ENCODE measurements at regions not wholly inside any gene's neighbourhood (a gene's known extent, or its start where the extent isn't known, plus 50 kb on each side); places are given as distances from the start of the nearest gene placed in this dataset.

- DNase-seq (ENCODE audit: low read depth in 2 of 2), result no peak
These were observed 366.2 kb upstream of the KITLG start for GRCh38 chr12:88946372-88946997.

GRCh38 chr12:88945051-88945732 is 364.9 kb upstream of the KITLG start:
- no peak for DNase-seq (ENCODE audit: low read depth in 2 of 2)

DNA sequence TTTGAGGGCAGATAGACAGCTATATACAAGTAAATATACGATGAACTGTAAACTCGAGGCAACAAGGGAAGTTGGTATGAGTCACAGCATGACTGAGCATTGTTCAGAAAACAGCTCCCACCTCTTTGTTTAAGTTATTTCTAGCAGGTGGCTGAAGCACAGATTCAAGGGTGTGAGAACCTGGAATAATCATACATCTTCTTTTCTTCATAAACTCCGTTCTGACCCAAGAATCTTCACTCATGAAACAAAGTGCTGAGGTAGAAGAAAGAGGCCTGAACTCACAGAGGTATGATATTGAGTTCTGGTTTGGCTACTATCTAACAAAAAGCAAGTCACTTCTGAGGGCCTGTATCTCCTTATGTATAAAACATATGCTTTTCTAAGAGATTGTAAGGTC is 364.1 kb upstream of the KITLG start:
- no peak for DNase-seq (ENCODE audit: low read depth in 2 of 2)

GRCh38 chr12:88940854-88941253 is 360.6 kb upstream of the KITLG start:
- no peak for DNase-seq (ENCODE audit: low read depth in 2 of 2)

DNA sequence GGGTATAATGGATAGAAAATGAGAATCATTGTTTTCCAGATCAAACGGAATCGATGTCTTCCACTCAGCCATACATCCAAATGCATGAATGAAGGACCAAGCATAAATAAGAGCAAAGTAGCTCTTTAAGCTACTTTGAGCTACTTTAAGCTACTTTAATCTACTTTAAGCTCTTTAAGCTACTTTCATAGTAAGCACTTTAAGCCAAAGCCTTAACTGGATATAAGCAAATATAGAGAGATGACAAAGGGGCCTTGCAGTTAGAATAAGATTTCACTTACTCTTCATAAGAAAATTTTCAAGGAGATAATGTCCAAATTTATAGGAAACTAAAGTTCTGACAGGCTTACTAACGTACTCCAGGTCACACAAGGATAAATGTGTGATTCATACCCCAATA is 355.6 kb upstream of the KITLG start:
- DNase-seq (ENCODE audit: low read depth in 2 of 2), result no peak

DNA sequence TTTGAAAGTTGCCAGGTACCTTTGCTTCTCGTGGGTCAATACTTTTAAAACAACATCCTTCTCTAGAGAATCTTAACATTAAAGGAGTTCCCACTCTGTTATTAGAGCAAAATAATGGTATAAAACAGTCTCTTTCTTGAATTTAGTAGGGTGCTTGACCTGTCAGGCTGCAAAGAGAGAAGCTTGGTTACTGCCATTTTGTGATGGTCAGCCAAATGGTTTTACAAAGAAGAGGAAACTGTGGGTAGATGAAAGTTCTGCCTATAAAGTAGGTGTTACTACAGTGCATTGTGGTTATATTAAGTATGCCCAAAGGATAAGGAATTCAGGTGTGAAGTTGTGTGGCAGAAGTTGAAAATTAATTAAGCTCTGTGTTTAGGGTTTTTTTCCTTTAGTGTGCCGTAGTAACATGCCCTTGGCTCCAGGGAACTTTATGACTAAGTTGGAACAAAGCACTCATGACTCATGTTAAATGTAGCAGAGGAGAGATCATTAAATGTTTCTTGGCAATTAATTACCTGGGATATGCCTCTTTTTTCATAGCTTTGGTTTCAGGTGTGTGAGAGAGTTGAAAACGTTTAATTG is 354.0 kb upstream of the KITLG start:
- no peak for DNase-seq (ENCODE audit: low read depth in 2 of 2)

- DNase-seq (ENCODE audit: low read depth in 2 of 2), result no peak
These were observed 352.2 kb upstream of the KITLG start for GRCh38 chr12:88932457-88932856.

DNA sequence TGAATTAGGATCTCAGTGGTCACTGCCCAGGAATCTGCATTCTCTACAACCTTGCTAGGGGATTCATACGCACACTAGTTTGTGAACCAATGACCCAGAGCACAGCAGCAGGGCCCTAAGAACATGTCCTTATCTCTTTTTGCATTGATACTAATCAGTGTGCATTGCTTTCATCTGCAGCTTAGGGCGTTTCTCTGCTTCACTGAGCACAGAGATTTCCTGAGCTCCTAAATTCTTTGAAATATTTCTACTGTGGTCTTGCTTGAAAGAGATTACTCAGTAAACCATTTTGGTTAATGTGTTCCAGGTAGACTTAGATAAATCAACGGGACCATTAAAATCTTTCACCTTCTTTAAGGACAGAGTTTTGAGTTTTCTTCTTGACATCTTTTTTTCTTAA is 351.3 kb upstream of the KITLG start:
- no peak for DNase-seq (ENCODE audit: low read depth in 2 of 2)

- no peak for DNase-seq (ENCODE audit: low read depth in 2 of 2)
These were observed 345.2 kb upstream of the KITLG start for GRCh38 chr12:88925454-88925853.

- DNase-seq (ENCODE audit: low read depth in 2 of 2), result no peak
These were observed 343.9 kb upstream of the KITLG start for GRCh38 chr12:88924162-88924561.

DNA sequence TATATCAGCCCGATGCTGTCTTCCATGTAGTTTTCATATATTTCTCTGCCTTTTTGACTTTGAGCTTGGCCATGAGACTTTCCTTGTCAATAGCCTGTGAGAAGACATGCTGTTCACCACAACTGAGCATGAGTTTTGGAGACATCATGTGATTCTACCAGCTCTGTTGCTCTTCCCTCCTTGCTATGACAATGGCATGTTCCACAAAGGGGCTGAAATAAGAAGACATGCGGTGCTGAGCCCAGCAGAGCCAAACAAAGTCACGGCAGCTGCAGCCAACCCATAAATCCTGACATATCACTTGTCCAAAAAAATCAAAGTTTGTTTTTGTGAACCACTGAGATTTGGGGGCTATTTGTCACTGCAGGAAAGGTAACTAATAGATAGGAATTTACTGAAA is 343.4 kb upstream of the KITLG start:
- no peak for DNase-seq (ENCODE audit: low read depth in 2 of 2)

DNA sequence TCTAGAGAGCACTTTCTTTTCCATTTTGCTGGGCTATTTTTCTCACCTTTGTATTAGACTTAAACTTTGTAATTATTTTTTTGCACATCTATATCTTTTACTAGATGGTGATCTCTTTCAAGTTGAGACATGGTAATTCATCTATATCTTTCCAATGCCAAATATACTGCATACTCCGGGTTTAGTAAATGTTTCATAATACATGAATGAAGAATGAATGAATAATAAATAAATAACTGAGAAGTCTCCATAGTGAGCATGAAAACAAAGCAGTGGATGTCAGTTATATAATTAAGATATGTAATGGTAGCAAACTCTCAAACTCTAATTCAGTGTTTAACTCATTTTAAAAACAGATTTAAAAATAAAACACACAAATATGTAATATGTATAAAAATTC is 342.5 kb upstream of the KITLG start:
- no peak for DNase-seq (ENCODE audit: low read depth in 2 of 2)

DNA sequence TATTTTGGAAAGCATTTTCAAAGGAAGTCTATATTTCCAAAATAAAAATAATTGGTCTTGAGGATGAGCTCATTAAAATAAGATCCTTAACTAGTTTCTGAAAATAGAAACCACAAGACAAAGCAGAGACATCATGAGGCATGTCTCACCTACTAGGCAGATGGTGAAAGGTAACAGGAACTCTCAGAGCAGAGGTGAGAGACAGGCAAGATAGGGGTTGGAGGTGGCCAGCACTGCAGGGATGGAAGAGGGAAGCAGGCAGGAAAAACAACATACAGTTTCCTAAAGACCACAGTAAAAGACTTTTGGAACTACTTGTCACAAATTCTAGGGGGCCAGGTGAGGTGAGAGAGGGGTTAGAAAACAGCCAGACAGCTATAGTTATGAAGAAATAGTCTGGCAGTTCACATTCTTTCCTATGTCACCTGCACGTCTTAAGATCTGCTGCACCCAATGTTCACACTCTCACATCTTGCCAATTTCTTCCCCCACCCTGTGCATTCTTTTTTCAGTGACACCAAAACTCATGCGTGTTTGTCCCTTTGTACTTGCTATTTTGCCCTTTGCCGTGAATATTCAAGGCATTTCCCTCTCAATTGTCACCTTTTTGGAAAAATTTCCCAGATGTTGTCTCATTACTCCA is 341.7 kb upstream of the KITLG start:
- no peak for DNase-seq (ENCODE audit: low read depth in 2 of 2)

GRCh38 chr12:88921434-88921833 is 341.2 kb upstream of the KITLG start:
- DNase-seq (ENCODE audit: low read depth in 2 of 2), result no peak

- no peak for DNase-seq (ENCODE audit: low read depth in 2 of 2)
These were observed 337.9 kb upstream of the KITLG start for GRCh38 chr12:88918161-88918560.

DNA sequence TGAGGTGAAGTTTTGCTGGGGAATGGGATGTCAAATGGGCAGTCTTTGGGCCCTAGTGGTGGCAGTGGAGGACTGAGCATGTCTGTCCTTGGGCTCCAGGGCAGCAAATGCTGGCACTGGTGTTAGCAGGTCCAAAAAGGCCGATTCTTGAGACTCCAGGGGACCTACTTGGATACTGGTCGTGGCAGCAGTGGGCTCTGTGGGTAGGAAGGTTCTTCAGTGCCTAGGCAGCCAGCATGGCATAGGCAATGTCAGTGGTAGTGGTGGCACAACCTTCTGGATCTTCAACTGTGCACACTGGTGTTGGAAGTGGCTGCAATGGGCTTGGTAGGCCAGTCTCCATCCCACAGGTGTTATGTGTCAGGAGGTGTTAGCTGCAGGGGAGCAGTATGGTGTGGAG is 334.7 kb upstream of the KITLG start:
- DNase-seq (ENCODE audit: low read depth in 2 of 2), result no peak

DNA sequence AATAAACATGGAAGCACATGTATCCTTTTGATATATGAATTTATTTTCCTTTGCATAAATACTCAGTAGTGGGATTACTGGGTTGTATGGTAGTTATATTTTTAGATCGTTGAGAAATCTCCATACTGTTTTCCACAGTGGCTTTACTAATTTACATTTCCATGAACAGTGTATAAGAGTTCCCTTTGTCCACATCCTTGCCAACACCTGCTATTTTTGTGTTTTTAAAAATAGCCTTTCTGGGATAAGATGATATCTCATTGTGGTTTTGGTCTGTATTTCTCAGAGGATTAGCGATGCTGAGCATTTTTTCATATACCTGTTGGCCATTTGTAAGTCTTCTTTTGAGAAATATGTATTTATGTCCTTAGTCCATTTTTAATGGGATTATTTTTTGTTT is 329.2 kb upstream of the KITLG start:
- no peak for DNase-seq (ENCODE audit: low read depth in 2 of 2)

GRCh38 chr12:88908345-88908744 is 328.1 kb upstream of the KITLG start:
- DNase-seq (ENCODE audit: low read depth in 2 of 2), result no peak

DNA sequence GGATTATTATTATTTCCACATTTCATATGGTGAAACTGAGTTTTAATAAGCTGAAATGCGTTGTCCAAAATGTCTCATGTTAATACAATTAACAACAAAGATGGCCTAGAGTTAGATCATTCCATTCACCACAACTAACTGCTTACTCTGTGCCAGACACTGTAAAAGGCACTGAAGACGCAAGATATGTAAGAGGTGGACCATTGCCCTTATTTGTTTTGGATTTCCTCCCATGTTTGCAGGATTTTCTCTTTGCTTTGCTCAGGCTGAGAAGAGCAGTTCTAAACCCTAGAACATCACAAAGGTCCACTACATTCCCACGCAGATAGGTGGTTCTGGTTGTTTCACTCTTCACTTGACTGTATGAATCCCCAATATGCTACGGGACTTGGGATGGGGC is 324.4 kb upstream of the KITLG start:
- DNase-seq (ENCODE audit: low read depth in 2 of 2), result no peak

DNA sequence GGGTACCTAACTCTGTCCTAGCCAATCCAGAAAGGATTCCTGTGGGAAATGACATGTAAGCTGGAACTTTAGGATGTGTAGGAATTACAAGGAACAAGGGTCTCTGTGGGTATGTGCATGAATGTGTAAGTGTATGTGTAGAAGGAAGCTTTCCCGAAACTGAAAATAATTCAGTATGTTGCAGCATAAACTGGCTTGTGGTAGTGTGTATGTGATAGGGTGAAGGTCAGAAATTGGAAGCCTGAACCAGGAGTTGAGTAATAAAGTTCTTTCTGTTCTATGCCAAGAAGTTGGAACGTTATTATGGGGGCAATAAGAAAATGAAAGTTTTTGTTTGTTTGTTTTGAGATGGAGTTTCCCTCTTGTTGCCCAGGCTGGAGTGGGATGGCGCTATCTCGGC is 323.1 kb upstream of the KITLG start:
- DNase-seq (ENCODE audit: low read depth in 2 of 2), result no peak

- DNase-seq (ENCODE audit: low read depth in 2 of 2), result no peak
These were observed 317.5 kb upstream of the KITLG start for GRCh38 chr12:88897723-88898122.

DNA sequence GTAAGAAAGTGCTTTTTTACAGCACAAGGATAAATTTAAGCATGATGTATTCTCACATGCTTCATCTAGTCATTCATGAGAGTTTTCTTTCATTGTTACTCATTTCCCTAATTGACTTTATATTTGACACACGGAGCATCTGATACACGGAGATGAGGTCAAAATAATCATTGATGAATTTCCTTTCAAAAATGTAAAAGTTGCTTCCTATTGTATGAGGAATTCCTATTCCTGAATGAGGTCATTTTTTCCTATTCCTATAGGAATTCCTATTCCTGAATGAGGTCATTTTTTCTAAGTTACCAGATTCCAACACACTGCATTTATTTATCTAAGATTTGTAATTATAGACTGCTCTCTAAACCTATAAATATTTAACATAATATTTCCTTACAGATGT is 316.7 kb upstream of the KITLG start:
- DNase-seq (ENCODE audit: low read depth in 2 of 2), result no peak

DNA sequence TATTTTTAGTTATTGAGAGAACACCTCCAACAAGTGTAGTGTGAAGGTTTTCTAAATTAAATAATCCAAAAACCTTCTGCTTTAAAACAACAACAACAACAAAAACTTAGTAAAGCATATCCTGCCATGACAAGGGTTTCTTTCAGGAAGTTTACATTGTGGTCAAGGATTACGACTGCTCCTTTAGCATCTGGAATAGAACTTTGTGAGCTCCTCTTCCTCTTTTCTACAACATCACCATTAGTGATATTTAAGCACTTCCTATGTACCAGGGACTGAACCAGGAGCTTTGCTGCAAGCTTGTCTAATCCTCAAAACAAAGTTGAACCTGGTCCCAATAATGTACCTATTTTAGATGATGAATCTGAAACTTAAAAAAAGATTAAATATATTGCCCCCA is 315.4 kb upstream of the KITLG start:
- no peak for DNase-seq (ENCODE audit: low read depth in 2 of 2)
